ENCODE measurements at regions not wholly inside any gene's neighbourhood (a gene's known extent, or its start where the extent isn't known, plus 50 kb on each side); places are given as distances from the start of the nearest gene placed in this dataset.

DNA sequence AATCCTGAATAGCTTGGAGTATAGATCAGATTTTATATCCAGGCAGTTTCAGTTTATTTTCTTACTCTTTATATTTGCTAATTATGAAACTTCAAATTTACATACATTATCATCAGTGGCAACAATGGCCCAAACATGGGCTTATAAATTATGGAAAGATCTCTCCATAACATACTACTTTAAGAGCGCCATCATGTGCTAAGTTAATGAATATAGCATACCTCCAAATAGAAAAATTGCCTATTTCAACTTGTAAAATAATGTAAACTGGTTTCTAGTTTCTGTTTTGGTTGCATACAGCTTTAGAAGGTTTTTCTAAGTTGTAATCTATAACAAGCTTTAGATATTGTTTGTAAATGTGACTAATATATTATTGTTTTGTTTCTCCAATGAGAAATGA, 531.3 kb upstream of the UBE2E2 start:
- TF ChIP-seq POLR2A (IDR thresholded peaks at IDR 0.05) = no peak
- TF ChIP-seq, protein P1, sequence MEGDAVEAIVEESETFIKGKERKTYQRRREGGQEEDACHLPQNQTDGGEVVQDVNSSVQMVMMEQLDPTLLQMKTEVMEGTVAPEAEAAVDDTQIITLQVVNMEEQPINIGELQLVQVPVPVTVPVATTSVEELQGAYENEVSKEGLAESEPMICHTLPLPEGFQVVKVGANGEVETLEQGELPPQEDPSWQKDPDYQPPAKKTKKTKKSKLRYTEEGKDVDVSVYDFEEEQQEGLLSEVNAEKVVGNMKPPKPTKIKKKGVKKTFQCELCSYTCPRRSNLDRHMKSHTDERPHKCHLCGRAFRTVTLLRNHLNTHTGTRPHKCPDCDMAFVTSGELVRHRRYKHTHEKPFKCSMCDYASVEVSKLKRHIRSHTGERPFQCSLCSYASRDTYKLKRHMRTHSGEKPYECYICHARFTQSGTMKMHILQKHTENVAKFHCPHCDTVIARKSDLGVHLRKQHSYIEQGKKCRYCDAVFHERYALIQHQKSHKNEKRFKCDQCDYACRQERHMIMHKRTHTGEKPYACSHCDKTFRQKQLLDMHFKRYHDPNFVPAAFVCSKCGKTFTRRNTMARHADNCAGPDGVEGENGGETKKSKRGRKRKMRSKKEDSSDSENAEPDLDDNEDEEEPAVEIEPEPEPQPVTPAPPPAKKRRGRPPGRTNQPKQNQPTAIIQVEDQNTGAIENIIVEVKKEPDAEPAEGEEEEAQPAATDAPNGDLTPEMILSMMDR (IDR thresholded peaks at IDR 0.05) = no peak
